Testis (tissue), 2 donors: ENCODE measurements at regions not wholly inside any gene's neighbourhood (a gene's known extent, or its start where the extent isn't known, plus 50 kb on each side); places are given as distances from the start of the nearest gene placed in this dataset.

Source experiments
- DNase-seq: peaks from one replicate; pipeline ENCODE4 v3.0.0-alpha.2; 2019
- H3K27ac ChIP-seq, 2 donors: fragments of 200-600 bp; sonication (generic); one replicate each; pipeline ENCODE4 v1.5.1; 2019
- H3K27me3 ChIP-seq: fragments of 200-600 bp; sonication (generic); one replicate; pipeline ENCODE4 v1.5.1; 2019
- H3K36me3 ChIP-seq: fragments of 200-600 bp; sonication (generic); one replicate; pipeline ENCODE4 v1.5.1; 2017; ENCODE audit warnings: low read depth; ENCODE audit errors: missing control alignments
- H3K4me1 ChIP-seq: fragments of 200-600 bp; sonication (generic); one replicate; pipeline ENCODE4 v1.5.1; 2019
- H3K4me3 ChIP-seq, 2 donors: fragments of 200-600 bp; sonication (generic); one replicate each; pipeline ENCODE4 v1.5.1; 2017 to 2019
- H3K9me3 ChIP-seq: fragments of 200-600 bp; sonication (generic); one replicate; pipeline ENCODE4 v1.5.1; 2017
- POLR2A ChIP-seq: fragments of 450-650 bp; IDR thresholded peaks from one replicate; pipeline ENCODE4 v1.6.1; 2017; ENCODE audit warnings: antibody characterized with exemption, mild to moderate bottlenecking, moderate library complexity
- WGBS, 2 donors: methylation state at CpG; one replicate each; pipeline ENCODE4 v1.1.5; 2018; 5-methylcytosine and 5-hydroxymethylcytosine counted together
- intact Hi-C: fragments of 100-400 bp; cut with DNase I; formaldehyde crosslinking; loops from one replicate; pipeline ENCODE4 v1.15.1; 2023; ENCODE audit warnings: low total_unique reads
- TF ChIP-seq, protein P1 (sequence below), 3 experiments: fragments of 450-650 bp in 2 of 3; fragments of 200-600 bp in 1 of 3; sonication (generic) in 1 of 3; IDR thresholded peaks; one replicate each; pipeline ENCODE4 v1.5.1; 2016 to 2019; ENCODE audit warnings: antibody characterized with exemption in 3 of 3, mild to moderate bottlenecking in 2 of 3, moderate library complexity in 1 of 3

DNA sequence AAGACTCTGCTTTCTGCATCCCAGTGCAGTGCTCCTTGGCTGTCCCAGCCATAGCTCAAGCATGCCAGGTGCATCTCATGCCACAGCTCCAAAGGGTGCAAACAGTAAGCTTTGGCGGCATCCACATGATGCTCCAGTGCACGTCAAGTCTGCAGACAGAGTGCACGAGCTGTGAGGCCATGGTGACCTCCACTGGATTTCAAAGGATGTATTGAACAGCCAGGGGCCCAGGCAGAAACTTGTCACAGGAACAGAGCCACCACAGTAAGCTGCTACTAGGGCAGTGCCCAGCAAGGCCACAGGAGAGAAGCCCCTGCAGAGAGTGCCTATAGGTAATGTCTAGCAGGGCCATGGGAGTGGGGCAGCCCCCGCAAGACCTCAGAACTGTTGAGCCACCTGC lies 206.8 kb upstream of the DDI1 start:
- no peak overlapping the region for H3K27ac ChIP-seq
- intact Hi-C loops = no loop called here
- no peaks in the 10 kb centered on the region for H3K4me1 ChIP-seq
- WGBS, 2 donors = 80 to 89% methylated on average over 1 to 4 of the region's 4 CpGs
- H3K27me3 ChIP-seq = no peaks in the 10 kb centered on the region
- no peaks in the 10 kb centered on the region for H3K36me3 ChIP-seq
- H3K9me3 ChIP-seq = no peaks in the 10 kb centered on the region
- no peak for TF ChIP-seq POLR2A
- TF ChIP-seq, protein P1, sequence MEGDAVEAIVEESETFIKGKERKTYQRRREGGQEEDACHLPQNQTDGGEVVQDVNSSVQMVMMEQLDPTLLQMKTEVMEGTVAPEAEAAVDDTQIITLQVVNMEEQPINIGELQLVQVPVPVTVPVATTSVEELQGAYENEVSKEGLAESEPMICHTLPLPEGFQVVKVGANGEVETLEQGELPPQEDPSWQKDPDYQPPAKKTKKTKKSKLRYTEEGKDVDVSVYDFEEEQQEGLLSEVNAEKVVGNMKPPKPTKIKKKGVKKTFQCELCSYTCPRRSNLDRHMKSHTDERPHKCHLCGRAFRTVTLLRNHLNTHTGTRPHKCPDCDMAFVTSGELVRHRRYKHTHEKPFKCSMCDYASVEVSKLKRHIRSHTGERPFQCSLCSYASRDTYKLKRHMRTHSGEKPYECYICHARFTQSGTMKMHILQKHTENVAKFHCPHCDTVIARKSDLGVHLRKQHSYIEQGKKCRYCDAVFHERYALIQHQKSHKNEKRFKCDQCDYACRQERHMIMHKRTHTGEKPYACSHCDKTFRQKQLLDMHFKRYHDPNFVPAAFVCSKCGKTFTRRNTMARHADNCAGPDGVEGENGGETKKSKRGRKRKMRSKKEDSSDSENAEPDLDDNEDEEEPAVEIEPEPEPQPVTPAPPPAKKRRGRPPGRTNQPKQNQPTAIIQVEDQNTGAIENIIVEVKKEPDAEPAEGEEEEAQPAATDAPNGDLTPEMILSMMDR (IDR thresholded peaks at IDR 0.05) = no peak
- no peak overlapping the region for H3K4me3 ChIP-seq
- no peak for DNase-seq

DNA sequence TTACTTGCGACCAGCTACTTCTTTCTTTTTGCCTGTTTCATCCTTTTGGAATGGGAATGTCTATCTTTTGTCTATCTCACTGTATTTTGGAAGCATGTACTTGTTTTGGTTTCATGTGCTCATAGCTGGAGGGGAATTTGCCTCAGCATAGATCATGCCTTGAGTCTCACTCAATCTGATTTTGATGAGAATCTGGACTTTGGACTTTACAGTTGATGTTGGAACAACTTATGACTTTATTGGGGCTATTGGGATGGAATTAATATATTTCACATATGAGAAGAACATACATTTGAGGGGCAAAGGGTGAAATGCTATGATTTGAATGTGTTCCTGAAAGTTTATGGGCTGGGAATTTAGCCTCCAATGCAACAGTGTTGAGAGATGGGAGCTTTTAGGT lies 206.2 kb upstream of the DDI1 start:
- H3K27ac ChIP-seq = no peak overlapping the region
- no peaks in the 10 kb centered on the region for H3K36me3 ChIP-seq
- TF ChIP-seq, protein P1 (IDR thresholded peaks at IDR 0.05) = no peak
- TF ChIP-seq POLR2A = no peak
- intact Hi-C loops = no loop called here
- DNase-seq = no peak
- no peaks in the 10 kb centered on the region for H3K27me3 ChIP-seq
- H3K4me1 ChIP-seq = no peaks in the 10 kb centered on the region
- H3K9me3 ChIP-seq = no peaks in the 10 kb centered on the region
- 23 to 50% methylated on average over 1 of the region's 1 CpG for WGBS, 2 donors
- H3K4me3 ChIP-seq = no peak overlapping the region

DNA sequence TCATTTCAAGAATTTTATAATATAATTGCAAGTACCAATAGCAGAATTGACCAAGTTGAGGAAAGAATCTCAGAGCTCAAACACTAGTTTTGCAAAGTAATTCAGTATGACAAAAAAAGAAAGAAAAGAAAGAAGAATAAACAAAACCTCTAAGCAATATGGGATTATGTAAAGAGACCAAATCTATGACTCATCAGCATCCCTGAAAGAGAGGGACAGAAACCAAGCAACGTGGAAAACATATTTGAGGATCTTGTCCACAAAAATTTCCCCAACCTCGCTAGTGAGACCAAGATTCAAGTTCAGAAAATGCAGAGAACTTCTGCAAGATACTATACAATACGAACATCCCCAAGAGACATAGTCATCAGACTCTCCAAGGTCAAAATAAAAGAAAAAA lies 203.7 kb upstream of the DDI1 start:
- DNase-seq = no peak
- Histone ChIP-seq H3K4me3 (no peak overlapping the region), H3K36me3 (no peaks in the 10 kb centered on the region), H3K27me3 (no peaks in the 10 kb centered on the region), H3K27ac (no peak overlapping the region), H3K4me1 (no peaks in the 10 kb centered on the region), H3K9me3 (no peaks in the 10 kb centered on the region)
- TF ChIP-seq, protein P1 (IDR thresholded peaks at IDR 0.05) = no peak
- no peak for TF ChIP-seq POLR2A
- 86 to 90% methylated on average over 3 of the region's 3 CpGs for WGBS, 2 donors
- intact Hi-C loops = no loop called here

DNA sequence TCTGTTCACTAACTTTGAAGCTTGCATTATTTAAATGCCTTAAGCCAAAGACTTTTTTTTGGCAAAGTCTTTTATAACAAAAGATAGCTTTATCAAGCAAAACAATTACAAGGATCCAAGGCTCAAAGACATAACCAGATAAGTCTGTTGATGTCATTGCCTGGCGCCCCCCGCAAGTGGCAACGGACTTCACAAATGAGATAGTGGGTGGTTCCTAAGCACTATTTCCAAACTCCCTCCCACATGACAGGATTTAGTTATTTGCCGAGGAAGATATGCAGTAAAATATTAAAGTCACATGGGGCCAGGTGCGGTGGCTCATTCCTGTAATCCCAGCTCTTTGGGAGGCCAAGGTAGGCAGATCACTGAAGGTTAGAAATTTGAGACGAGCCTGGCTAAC lies 194.2 kb upstream of the DDI1 start:
- Histone ChIP-seq H3K9me3 (no peaks in the 10 kb centered on the region), H3K4me3 (no peak overlapping the region), H3K4me1 (no peaks in the 10 kb centered on the region), H3K27me3 (no peaks in the 10 kb centered on the region), H3K36me3 (no peaks in the 10 kb centered on the region), H3K27ac (no peak overlapping the region)
- intact Hi-C loops = no loop called here
- TF ChIP-seq, protein P1 (IDR thresholded peaks at IDR 0.05) = no peak
- TF ChIP-seq POLR2A = no peak
- WGBS, 2 donors = 78% methylated on average over 6 of the region's 6 CpGs
- no peak for DNase-seq

DNA sequence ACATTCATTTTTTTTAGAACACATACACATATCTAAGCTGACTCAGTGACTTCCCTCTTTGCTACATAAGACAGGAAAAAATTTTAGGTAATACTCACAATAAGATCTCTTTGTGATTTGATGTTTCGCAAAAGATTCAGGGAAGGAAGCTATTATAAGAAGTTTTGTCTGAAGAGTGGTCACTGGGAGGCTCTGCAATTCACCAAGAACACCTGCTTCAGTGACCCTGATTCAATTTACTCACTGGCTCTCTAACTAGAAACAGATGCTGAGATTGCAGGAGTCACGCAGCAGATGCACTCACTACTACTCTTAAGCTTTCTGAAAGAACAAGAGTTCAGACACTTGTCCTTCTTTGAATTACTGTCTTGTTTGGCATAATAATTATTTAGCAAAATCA lies 193.6 kb upstream of the DDI1 start:
- Histone ChIP-seq H3K27me3 (no peaks in the 10 kb centered on the region), H3K4me3 (no peak overlapping the region), H3K4me1 (no peaks in the 10 kb centered on the region), H3K36me3 (no peaks in the 10 kb centered on the region), H3K9me3 (no peaks in the 10 kb centered on the region), H3K27ac (no peak overlapping the region)
- TF ChIP-seq POLR2A = no peak
- TF ChIP-seq, protein P1 (IDR thresholded peaks at IDR 0.05) = no peak
- no peak for DNase-seq
- intact Hi-C loops = no loop called here
- 61 to 69% methylated on average over 2 of the region's 2 CpGs for WGBS, 2 donors
